Astrocyte of the cerebellum (primary cell): ENCODE measurements at regions not wholly inside any gene's neighbourhood (a gene's known extent, or its start where the extent isn't known, plus 50 kb on each side); places are given as distances from the start of the nearest gene placed in this dataset.

Experiments
- DNase-seq: peaks from one replicate; pipeline ENCODE4 v3.0.0-alpha.2; 2011; ENCODE audit warnings: low read depth
- H3K4me3 ChIP-seq: 2 replicates; pipeline ENCODE4 v1.5.1; 2011; ENCODE audit warnings: mild to moderate bottlenecking, low read depth, low read length, moderate library complexity
- in situ Hi-C: cut with HindIII; loops from 2 replicates; pipeline ENCODE4 v1.10.0; 2017; ENCODE audit warnings: low sequenced_read_pairs
- TF ChIP-seq, protein P1 (sequence below): IDR thresholded peaks from 2 replicates; pipeline ENCODE4 v1.5.1; 2012; ENCODE audit warnings: low read length, low read depth, moderate library complexity, mild to moderate bottlenecking; ENCODE audit errors: missing control alignments

- in situ Hi-C loops, result no loop called here
- TF ChIP-seq, protein P1, sequence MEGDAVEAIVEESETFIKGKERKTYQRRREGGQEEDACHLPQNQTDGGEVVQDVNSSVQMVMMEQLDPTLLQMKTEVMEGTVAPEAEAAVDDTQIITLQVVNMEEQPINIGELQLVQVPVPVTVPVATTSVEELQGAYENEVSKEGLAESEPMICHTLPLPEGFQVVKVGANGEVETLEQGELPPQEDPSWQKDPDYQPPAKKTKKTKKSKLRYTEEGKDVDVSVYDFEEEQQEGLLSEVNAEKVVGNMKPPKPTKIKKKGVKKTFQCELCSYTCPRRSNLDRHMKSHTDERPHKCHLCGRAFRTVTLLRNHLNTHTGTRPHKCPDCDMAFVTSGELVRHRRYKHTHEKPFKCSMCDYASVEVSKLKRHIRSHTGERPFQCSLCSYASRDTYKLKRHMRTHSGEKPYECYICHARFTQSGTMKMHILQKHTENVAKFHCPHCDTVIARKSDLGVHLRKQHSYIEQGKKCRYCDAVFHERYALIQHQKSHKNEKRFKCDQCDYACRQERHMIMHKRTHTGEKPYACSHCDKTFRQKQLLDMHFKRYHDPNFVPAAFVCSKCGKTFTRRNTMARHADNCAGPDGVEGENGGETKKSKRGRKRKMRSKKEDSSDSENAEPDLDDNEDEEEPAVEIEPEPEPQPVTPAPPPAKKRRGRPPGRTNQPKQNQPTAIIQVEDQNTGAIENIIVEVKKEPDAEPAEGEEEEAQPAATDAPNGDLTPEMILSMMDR, result no peak
- no peak for DNase-seq
- no peak overlapping the region for H3K4me3 ChIP-seq
Measured at GRCh38 chr10:111354859-111355258, 278.0 kb downstream of the ADRA2A start.

DNA sequence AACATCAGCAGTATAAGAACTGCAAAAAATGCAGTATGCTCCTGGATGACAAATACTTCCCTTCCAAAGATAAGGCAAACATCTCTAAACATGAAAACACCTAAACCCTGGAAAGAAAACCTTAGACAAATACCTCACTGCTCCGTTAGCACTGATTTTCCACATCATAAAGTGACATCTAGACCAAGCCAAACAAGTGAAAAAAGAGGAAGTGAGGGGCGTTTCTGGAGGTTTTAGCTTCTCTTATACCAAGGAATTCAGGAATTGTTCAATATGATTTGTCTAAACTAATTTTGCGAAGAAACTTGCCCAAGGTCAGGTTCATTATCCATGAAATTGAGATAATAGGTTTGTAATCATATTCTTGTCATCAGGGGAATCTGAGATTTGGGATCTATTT, 279.7 kb downstream of the ADRA2A start:
- no peak for DNase-seq
- in situ Hi-C loops, result no loop called here
- no peak overlapping the region for H3K4me3 ChIP-seq
- TF ChIP-seq, protein P1, result no peak

- DNase-seq, result no peak
Measured at GRCh38 chr10:111357859-111358258, 281.0 kb downstream of the ADRA2A start.

GRCh38 chr10:111360260-111360925, 283.6 kb downstream of the ADRA2A start:
- TF ChIP-seq, protein P1, result peak; percentile 14
- no peak overlapping the region for H3K4me3 ChIP-seq
- DNase-seq, result no peak
- in situ Hi-C loops, result no loop called here

More at GRCh38 chr10:111357859-111358258, 281.0 kb downstream of the ADRA2A start:
- H3K4me3 ChIP-seq, result no peak overlapping the region
- in situ Hi-C loops, result no loop called here
- TF ChIP-seq, protein P1, result no peak

DNA sequence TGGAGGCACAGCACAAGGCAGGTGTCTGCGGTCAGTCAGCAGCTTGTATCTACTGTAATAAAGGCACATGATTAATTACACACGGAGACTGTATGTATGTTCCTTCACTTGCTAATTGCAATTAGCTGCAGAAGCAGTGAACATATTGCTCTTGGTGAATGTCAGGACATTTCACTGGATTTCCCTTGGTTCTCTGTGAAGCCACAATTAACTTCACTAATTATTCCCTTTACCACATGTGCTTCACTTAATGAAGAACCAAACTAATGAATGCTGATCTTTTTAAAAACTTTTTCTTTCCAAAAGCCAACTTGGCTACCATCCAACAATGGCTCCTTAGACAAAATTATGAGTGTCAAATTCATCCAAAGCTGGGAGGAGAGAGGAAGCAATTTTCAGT, 290.7 kb downstream of the ADRA2A start:
- in situ Hi-C loops, result no loop called here
- DNase-seq, result no peak
- TF ChIP-seq, protein P1, result no peak
- no peak overlapping the region for H3K4me3 ChIP-seq

- TF ChIP-seq, protein P1, result no peak
- no peak for DNase-seq
- in situ Hi-C loops, result no loop called here
- H3K4me3 ChIP-seq, result no peak overlapping the region
Measured at GRCh38 chr10:111370101-111370500, 293.3 kb downstream of the ADRA2A start.
